ENCODE measurements at regions not wholly inside any gene's neighbourhood (a gene's known extent, or its start where the extent isn't known, plus 50 kb on each side); places are given as distances from the start of the nearest gene placed in this dataset.

DNA sequence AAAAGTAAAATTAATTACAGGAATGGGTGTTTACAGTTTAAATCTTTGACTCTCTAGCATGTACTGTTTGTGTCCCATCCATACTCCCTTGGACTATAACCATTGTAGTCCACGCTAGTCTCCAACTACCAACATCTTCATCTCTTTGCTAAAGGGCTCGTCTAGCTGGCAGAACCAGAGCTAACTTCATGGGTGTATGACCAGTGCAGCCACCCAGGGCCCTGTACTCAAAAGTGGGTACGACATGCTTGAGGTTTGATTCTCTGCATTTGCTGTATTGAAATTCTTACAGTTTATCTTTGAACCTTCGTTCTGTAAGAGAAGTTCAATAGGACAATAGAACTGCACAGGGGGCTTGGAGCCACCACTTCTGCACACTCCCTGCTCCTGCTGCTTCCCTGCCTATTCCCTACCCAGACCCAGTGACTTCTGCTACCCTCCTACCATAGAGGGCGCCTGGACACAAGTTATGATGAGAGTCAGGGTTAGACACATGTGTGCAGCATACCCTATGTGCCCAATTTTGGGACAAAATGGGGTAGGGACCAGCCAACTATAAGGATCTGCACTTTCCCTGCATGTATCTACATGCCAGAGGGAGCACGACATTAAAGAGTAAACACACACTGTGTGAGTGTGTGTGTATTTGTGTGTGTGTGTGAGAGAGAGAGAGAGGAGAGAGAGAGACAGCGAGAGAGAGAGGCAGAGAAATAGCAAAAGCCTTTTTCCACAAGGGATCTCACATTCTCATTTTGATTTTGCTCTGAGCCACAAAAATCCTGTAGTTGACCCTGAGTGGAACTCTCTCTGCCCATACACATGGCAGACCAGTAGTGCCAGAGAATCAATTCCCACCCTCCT lies 59.0 kb upstream of the NECTIN3 start:
- DNase-seq (ENCODE audit: low spot score) = no peak

Data from AG08395 (cell line).